OCI-LY1 (cell line): ENCODE measurements at regions not wholly inside any gene's neighbourhood (a gene's known extent, or its start where the extent isn't known, plus 50 kb on each side); places are given as distances from the start of the nearest gene placed in this dataset.

ENCODE experiments used
- CTCF ChIP-seq: fragments of 200-600 bp; sonication (generic), shearing (Covaris generic); IDR thresholded peaks from 2 replicates; pipeline ENCODE4 v1.5.1; 2017; ENCODE audit warnings: mild to moderate bottlenecking, antibody characterized with exemption, low read length, moderate library complexity, mixed read lengths
- EZH2 ChIP-seq: fragments of 200-600 bp; sonication (generic), shearing (Covaris generic); IDR thresholded peaks from 2 replicates; pipeline ENCODE4 v1.8.0; 2017; ENCODE audit warnings: borderline replicate concordance, mixed run types, mild to moderate bottlenecking, antibody characterized with exemption, low read length, moderate library complexity, mixed read lengths

DNA sequence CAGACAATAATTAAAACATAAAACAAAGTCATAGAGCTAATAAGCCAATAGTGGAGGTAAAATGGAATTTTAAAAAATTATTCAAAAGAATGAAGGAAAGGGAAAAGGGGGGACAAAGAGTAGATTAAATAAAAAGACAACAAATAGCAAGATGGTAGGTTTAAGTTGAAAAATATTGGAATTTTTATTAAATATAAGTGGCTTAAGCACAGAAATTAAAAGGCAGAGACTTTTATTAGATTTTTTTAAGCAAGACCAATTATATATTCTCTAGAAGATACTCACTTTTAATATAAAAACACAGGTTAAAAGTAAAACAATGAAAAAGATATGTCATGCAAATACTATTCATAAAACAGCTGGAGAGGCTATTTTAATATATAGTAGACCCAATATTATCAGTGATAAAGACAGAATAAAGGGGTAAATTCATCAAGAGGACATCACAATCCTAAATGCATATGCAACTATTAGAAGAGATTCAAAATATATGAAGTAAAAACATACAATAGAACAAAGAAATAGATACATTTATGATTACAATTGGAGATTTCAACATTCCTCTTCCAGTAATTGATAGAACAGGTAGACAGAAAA is 98.7 kb downstream of the CYP26B1 start:
- TF ChIP-seq CTCF (no peak), EZH2 (no peak)
